Endothelial cell of umbilical vein (primary cell): ENCODE measurements at regions not wholly inside any gene's neighbourhood (a gene's known extent, or its start where the extent isn't known, plus 50 kb on each side); places are given as distances from the start of the nearest gene placed in this dataset.

Source experiments
- BruUV-seq: library from RNA; stranded (reverse); fragments of 400-500 nt; replicated peaks from 2 replicates; lab custom pipeline; 2021; lab: Mats Ljungman, UMichigan
- CTCF ChIA-PET: fragments of 300-600, 350-600 bp; sonication (Branson Sonifier 250); formaldehyde crosslinking; loops from one replicate; lab custom pipeline; 2021; ENCODE audit warnings: antibody characterized with exemption, inconsistent platforms; lab: Charles Lee
- POLR2A ChIA-PET: fragments of 300-600, 350-600 bp; sonication (Branson Sonifier 250); formaldehyde crosslinking; loops from one replicate; lab custom pipeline; 2021; ENCODE audit warnings: antibody characterized with exemption, inconsistent platforms; lab: Charles Lee
- DNase-seq: peaks from one replicate; pipeline ENCODE4 v3.0.0-alpha.2; 2011; ENCODE audit warnings: low read depth, low spot score
- FAIRE-seq: peaks from 2 replicates; lab custom pipeline; 2011; peaks lifted over from hg19 to GRCh38; lab: Jason Lieb, UNC
- H2AFZ ChIP-seq: 2 replicates; pipeline ENCODE4 v1.6.0; 2012; ENCODE audit warnings: low read depth, low read length, control low read depth, inconsistent platforms
- H3K27ac ChIP-seq: 2 replicates; pipeline ENCODE4 v1.5.1; 2011; ENCODE audit warnings: low read depth, mild to moderate bottlenecking, control low read depth, low read length, moderate library complexity; ENCODE audit not compliant: insufficient read depth
- H3K27me3 ChIP-seq, 2 experiments: 2 replicates each; pipeline versions ENCODE4 v1.6.0 to v1.6.1; 2011; ENCODE audit warnings: low read length in 2 of 2, mixed read lengths in 1 of 2; ENCODE audit not compliant: control insufficient read depth in 2 of 2, insufficient read depth in 2 of 2
- H3K36me3 ChIP-seq, 2 experiments: 2 replicates in 1 of 2; 3 replicates in 1 of 2; pipeline ENCODE4 v1.5.1; 2011; ENCODE audit warnings: low read length in 2 of 2, mild to moderate bottlenecking in 1 of 2, moderate library complexity in 1 of 2; ENCODE audit not compliant: control insufficient read depth in 2 of 2, insufficient read depth in 2 of 2; ENCODE audit errors: extremely low read depth in 1 of 2
- H3K4me1 ChIP-seq: 3 replicates; pipeline ENCODE4 v1.5.1; 2011; ENCODE audit warnings: mild to moderate bottlenecking, low read length; ENCODE audit not compliant: control insufficient read depth, insufficient read depth; ENCODE audit errors: extremely low read depth
- H3K4me2 ChIP-seq: 2 replicates; pipeline ENCODE4 v1.6.1; 2011; ENCODE audit warnings: low read length, control low read depth, mixed read lengths; ENCODE audit not compliant: insufficient read depth
- H3K4me3 ChIP-seq, 3 experiments: fragments of 200-600 bp in 1 of 3; sonication (generic), shearing (Covaris generic) in 1 of 3; replicated peaks in 1 of 3; 2 replicates each; pipeline ENCODE4 v1.5.1; 2011 to 2016; ENCODE audit warnings: control low read depth in 3 of 3, low read length in 3 of 3, mild to moderate bottlenecking in 2 of 3, inconsistent platforms in 1 of 3, low read depth in 1 of 3, moderate library complexity in 1 of 3; ENCODE audit not compliant: insufficient read depth in 1 of 3
- H3K79me2 ChIP-seq: 2 replicates; pipeline ENCODE4 v1.6.0; 2012; ENCODE audit warnings: low read length, inconsistent platforms; ENCODE audit not compliant: control insufficient read depth, insufficient read depth
- H3K9ac ChIP-seq: replicated peaks from 2 replicates; pipeline ENCODE3; 2011; ENCODE audit warnings: low read length, control low read depth; ENCODE audit not compliant: insufficient read depth; ENCODE audit errors: extremely low read depth
- H3K9me1 ChIP-seq: replicated peaks from 3 replicates; pipeline ENCODE4 v1.6.0; 2011; ENCODE audit warnings: mild to moderate bottlenecking, low read length; ENCODE audit not compliant: control insufficient read depth, insufficient read depth; ENCODE audit errors: extremely low read depth
- H3K9me3 ChIP-seq: replicated peaks from 2 replicates; pipeline ENCODE4 v1.5.1; 2012; ENCODE audit warnings: low read length, inconsistent platforms; ENCODE audit not compliant: control insufficient read depth, insufficient read depth
- H4K20me1 ChIP-seq: replicated peaks from 2 replicates; pipeline ENCODE3; 2011; ENCODE audit warnings: mild to moderate bottlenecking, low read length; ENCODE audit not compliant: control insufficient read depth, insufficient read depth; ENCODE audit errors: extremely low read depth
- CTCF ChIP-seq, 2 donors: IDR thresholded peaks; 1 replicate in 1 of 2; 2 replicates in 1 of 2; pipeline ENCODE4 v1.5.1; 2011; ENCODE audit warnings: low read length in 2 of 2, mild to moderate bottlenecking in 2 of 2, moderate library complexity in 2 of 2, control low read depth in 1 of 2, inconsistent platforms in 1 of 2, low read depth in 1 of 2; ENCODE audit not compliant: insufficient read depth in 1 of 2; ENCODE audit errors: extremely low read depth in 1 of 2
- EZH2 ChIP-seq: IDR thresholded peaks from 2 replicates; pipeline ENCODE4 v1.6.1; 2012; ENCODE audit warnings: borderline replicate concordance, low read depth, mild to moderate bottlenecking, moderate library complexity, low read length, inconsistent platforms; ENCODE audit not compliant: severe bottlenecking
- FOS ChIP-seq: IDR thresholded peaks from 2 replicates; pipeline ENCODE4 v1.6.1; 2011; ENCODE audit warnings: mild to moderate bottlenecking, low read length, moderate library complexity, borderline replicate concordance; ENCODE audit not compliant: insufficient read depth
- GATA2 ChIP-seq: IDR thresholded peaks from 2 replicates; pipeline ENCODE4 v1.7.0; 2011; ENCODE audit warnings: low read depth, mild to moderate bottlenecking, moderate library complexity, mixed read lengths, low read length; ENCODE audit not compliant: insufficient read length, insufficient read depth
- JUN ChIP-seq: IDR thresholded peaks from 2 replicates; pipeline ENCODE4 v1.6.1; 2011; ENCODE audit warnings: borderline replicate concordance, low read depth; ENCODE audit not compliant: insufficient read length, insufficient read depth
- MAX ChIP-seq: IDR thresholded peaks from 2 replicates; pipeline ENCODE4 v1.6.1; 2011; ENCODE audit not compliant: insufficient read depth, insufficient read length
- MYC ChIP-seq: IDR thresholded peaks from one replicate; pipeline ENCODE4 v1.6.1; 2011; ENCODE audit warnings: mild to moderate bottlenecking, low read depth, low read length
- POLR2A ChIP-seq: IDR thresholded peaks from 2 replicates; pipeline ENCODE4 v1.6.1; 2012; ENCODE audit warnings: low read depth, mild to moderate bottlenecking, control low read depth, low read length
- POLR2AphosphoS5 ChIP-seq: IDR thresholded peaks from 2 replicates; pipeline ENCODE4 v1.6.1; 2012; ENCODE audit warnings: low read depth, mild to moderate bottlenecking, control low read depth, low read length, moderate library complexity; ENCODE audit not compliant: insufficient read depth
- dilution Hi-C: fragments of 300-500 bp; cut with MboI; formaldehyde crosslinking; loops from one replicate; pipeline ENCODE4 v1.15.0; 2019; ENCODE audit warnings: low sequenced_read_pairs; ENCODE audit not compliant: extremely low pct_ligation_motif_present
- intact Hi-C: fragments of 100-400 bp; cut with micrococcal nuclease; formaldehyde crosslinking; loops from one replicate; pipeline ENCODE4 v1.10.0; 2022

- FAIRE-seq, result no peak
- H4K20me1 ChIP-seq, result no peaks in the 10 kb centered on the region
- dilution Hi-C loops, result no loop called here
- TF ChIP-seq FOS, result no peak
- TF ChIP-seq MAX, result no peak
- TF ChIP-seq MYC, result no peak
- TF ChIP-seq GATA2, result no peak
- TF ChIP-seq POLR2AphosphoS5, result no peak
- no peak for TF ChIP-seq JUN
- no peak for TF ChIP-seq EZH2
- no peak for TF ChIP-seq CTCF (IDR thresholded peaks at IDR 0.05; ENCODE audit: extremely low read depth in 1 of 2, insufficient read depth in 1 of 2, low read depth in 1 of 2, low read length in 2 of 2)
- TF ChIP-seq POLR2A, result no peak
- no peaks in the 10 kb centered on the region for H3K9me1 ChIP-seq
- ChIA-PET POLR2A (no interaction called here), CTCF (no interaction called here)
- no peaks in the 10 kb centered on the region for H3K9me3 ChIP-seq
- no peaks in the 10 kb centered on the region for H3K79me2 ChIP-seq
- H3K36me3 ChIP-seq, result no peaks in the 10 kb centered on the region
- BruUV-seq, result no TSS peak
- H2AFZ ChIP-seq, result no peak overlapping the region
- no peak overlapping the region for H3K27ac ChIP-seq
- DNase-seq, result no peak
- intact Hi-C loops, result no loop called here
- no peaks in the 10 kb centered on the region for H3K27me3 ChIP-seq
- H3K4me2 ChIP-seq, result no peak overlapping the region
- no peak overlapping the region for H3K4me3 ChIP-seq
- H3K4me1 ChIP-seq, result no peaks in the 10 kb centered on the region
- H3K9ac ChIP-seq, result no peak overlapping the region
Measured at GRCh38 chr4:56182356-56182755, 204.9 kb downstream of the AASDH start.
